Activated CD4-positive, alpha-beta T cell treated with anti-CD3 and anti-CD28 coated beads for 36 hours (primary cell): ENCODE measurements at regions not wholly inside any gene's neighbourhood (a gene's known extent, or its start where the extent isn't known, plus 50 kb on each side); places are given as distances from the start of the nearest gene placed in this dataset.
"Not testable (repeated sequence)": the region's sequence is repeated elsewhere in the genome, so short reads cannot be mapped to it uniquely, and the experiment has no call there.

Experiments used
- ATAC-seq: fragments of 200-7000 bp; cut with Tn5 transposase; one replicate; pipeline ENCODE4 v1.10.0; 2021; ENCODE audit warnings: mild to moderate bottlenecking, moderate library complexity
- CTCF ChIA-PET: fragments of 350-600 bp; sonication (Branson Sonifier 250); formaldehyde crosslinking; loops from one replicate; lab custom pipeline; 2021; ENCODE audit warnings: antibody characterized with exemption; lab: Charles Lee
- POLR2A ChIA-PET: fragments of 350-600 bp; sonication (Branson Sonifier 250); formaldehyde crosslinking; loops from one replicate; lab custom pipeline; 2021; ENCODE audit warnings: antibody characterized with exemption, inconsistent platforms; lab: Charles Lee
- DNase-seq: peaks from one replicate; pipeline ENCODE4 v3.0.0-alpha.2; 2020
- H3K27ac Mint-ChIP-seq: one replicate; pipeline ENCODE4 v1.8.0; 2021; ENCODE audit warnings: mixed read lengths
- H3K27me3 Mint-ChIP-seq: one replicate; pipeline ENCODE4 v1.8.0; 2021; ENCODE audit warnings: mixed read lengths
- H3K36me3 Mint-ChIP-seq: one replicate; pipeline ENCODE4 v1.8.0; 2021; ENCODE audit warnings: low read depth, mixed read lengths
- H3K4me1 Mint-ChIP-seq: one replicate; pipeline ENCODE4 v1.8.0; 2021; ENCODE audit warnings: mixed read lengths
- H3K4me3 Mint-ChIP-seq: one replicate; pipeline ENCODE4 v1.8.0; 2021; ENCODE audit warnings: mild to moderate bottlenecking, moderate library complexity, mixed read lengths
- H3K9me3 Mint-ChIP-seq: one replicate; pipeline ENCODE4 v1.8.0; 2021; ENCODE audit warnings: low read depth, mixed read lengths
- intact Hi-C, 2 experiments: fragments of 100-400 bp; cut with DNase I in 1 of 2; cut with micrococcal nuclease in 1 of 2; formaldehyde crosslinking; loops; one replicate each; pipeline versions ENCODE4 v1.14.2 to v1.15.1; 2022 to 2024; cut with DNase I, micrococcal nuclease

GRCh38 chr7:113263215-113263742 lies 144.9 kb upstream of the SMIM30 start:
- H3K36me3 Mint-ChIP-seq, H3K27me3 Mint-ChIP-seq, H3K9me3 Mint-ChIP-seq, CTCF ChIA-PET, H3K27ac Mint-ChIP-seq, H3K4me3 Mint-ChIP-seq, intact Hi-C loops, DNase-seq, ATAC-seq, H3K4me1 Mint-ChIP-seq, POLR2A ChIA-PET: not testable (repeated sequence)

- intact Hi-C loops, result no loop called here
- no peaks in the 10 kb centered on the region for H3K27me3 Mint-ChIP-seq
- no peak overlapping the region for H3K4me3 Mint-ChIP-seq
- H3K9me3 Mint-ChIP-seq, result peaks cover 4% of the 10 kb centered on the region
- no peaks in the 10 kb centered on the region for H3K4me1 Mint-ChIP-seq
- no peaks in the 10 kb centered on the region for H3K36me3 Mint-ChIP-seq
- DNase-seq (no peak), ATAC-seq (no peak)
- ChIA-PET POLR2A (no interaction called here), CTCF (no interaction called here)
- H3K27ac Mint-ChIP-seq, result no peak overlapping the region
Observed at GRCh38 chr7:113256883-113257531, 138.7 kb upstream of the SMIM30 start.

- Mint-ChIP-seq H3K27ac (no peak overlapping the region), H3K4me3 (no peak overlapping the region), H3K27me3 (peaks cover 2% of the 10 kb centered on the region), H3K4me1 (no peaks in the 10 kb centered on the region), H3K36me3 (no peaks in the 10 kb centered on the region), H3K9me3 (peaks cover 7% of the 10 kb centered on the region)
- ATAC-seq (no peak), DNase-seq (no peak)
- ChIA-PET CTCF (no interaction called here), POLR2A (no interaction called here)
- intact Hi-C loops, result no loop called here
Observed at GRCh38 chr7:113247198-113247597, 128.8 kb upstream of the SMIM30 start.

GRCh38 chr7:113246738-113247137 lies 128.4 kb upstream of the SMIM30 start:
- peaks cover 2% of the 10 kb centered on the region for H3K27me3 Mint-ChIP-seq
- POLR2A ChIA-PET, result no interaction called here
- CTCF ChIA-PET, result no interaction called here
- intact Hi-C loops, result no loop called here
- no peak overlapping the region for H3K4me3 Mint-ChIP-seq
- no peaks in the 10 kb centered on the region for H3K36me3 Mint-ChIP-seq
- no peaks in the 10 kb centered on the region for H3K4me1 Mint-ChIP-seq
- ATAC-seq (no peak), DNase-seq (no peak)
- H3K27ac Mint-ChIP-seq, result no peak overlapping the region
- peaks cover 7% of the 10 kb centered on the region for H3K9me3 Mint-ChIP-seq

GRCh38 chr7:113232885-113233284 lies 114.5 kb upstream of the SMIM30 start:
- intact Hi-C loops, result no loop called here
- H3K36me3 Mint-ChIP-seq, result no peaks in the 10 kb centered on the region
- H3K9me3 Mint-ChIP-seq, result peaks cover 2% of the 10 kb centered on the region
- no peaks in the 10 kb centered on the region for H3K4me1 Mint-ChIP-seq
- no peak overlapping the region for H3K4me3 Mint-ChIP-seq
- H3K27me3 Mint-ChIP-seq, result peaks cover 3% of the 10 kb centered on the region
- CTCF ChIA-PET, result no interaction called here
- H3K27ac Mint-ChIP-seq, result no peak overlapping the region
- ATAC-seq (no peak), DNase-seq (no peak)
- POLR2A ChIA-PET, result no interaction called here

- Mint-ChIP-seq H3K9me3 (peaks cover 8% of the 10 kb centered on the region), H3K4me3 (no peak overlapping the region), H3K27ac (no peak overlapping the region), H3K4me1 (no peaks in the 10 kb centered on the region), H3K36me3 (no peaks in the 10 kb centered on the region), H3K27me3 (peaks cover 3% of the 10 kb centered on the region)
- CTCF ChIA-PET, result no interaction called here
- POLR2A ChIA-PET, result no interaction called here
- intact Hi-C loops, result no loop called here
- ATAC-seq (no peak), DNase-seq (no peak)
Observed at GRCh38 chr7:113230691-113231090, 112.3 kb upstream of the SMIM30 start.

GRCh38 chr7:113217314-113217713 lies 99.0 kb upstream of the SMIM30 start:
- ATAC-seq, result no peak
- CTCF ChIA-PET, result no interaction called here
- intact Hi-C loops, result no loop called here

GRCh38 chr7:113216038-113216437 lies 97.7 kb upstream of the SMIM30 start:
- DNase-seq, result no peak
- ATAC-seq, result no peak
- Mint-ChIP-seq H3K36me3 (no peaks in the 10 kb centered on the region), H3K4me3 (no peak overlapping the region), H3K27ac (no peak overlapping the region), H3K9me3 (no peaks in the 10 kb centered on the region), H3K27me3 (peaks cover under 1% of the 10 kb centered on the region), H3K4me1 (no peaks in the 10 kb centered on the region)
- ChIA-PET POLR2A (no interaction called here), CTCF (no interaction called here)
- intact Hi-C loops, result no loop called here

More at GRCh38 chr7:113217314-113217713, 99.0 kb upstream of the SMIM30 start:
- POLR2A ChIA-PET, result no interaction called here
- DNase-seq, result no peak
- H3K36me3 Mint-ChIP-seq, result no peaks in the 10 kb centered on the region
- H3K4me1 Mint-ChIP-seq, result no peaks in the 10 kb centered on the region
- H3K27ac Mint-ChIP-seq, result no peak overlapping the region
- no peak overlapping the region for H3K4me3 Mint-ChIP-seq
- no peaks in the 10 kb centered on the region for H3K9me3 Mint-ChIP-seq
- H3K27me3 Mint-ChIP-seq, result peaks cover 2% of the 10 kb centered on the region

GRCh38 chr7:113209449-113210203 lies 91.3 kb upstream of the SMIM30 start:
- CTCF ChIA-PET, result no interaction called here
- Mint-ChIP-seq H3K27me3 (peaks cover 3% of the 10 kb centered on the region), H3K4me1 (no peaks in the 10 kb centered on the region), H3K27ac (no peak overlapping the region), H3K4me3 (no peak overlapping the region), H3K36me3 (no peaks in the 10 kb centered on the region), H3K9me3 (no peaks in the 10 kb centered on the region)
- no peak for ATAC-seq
- POLR2A ChIA-PET, result no interaction called here
- DNase-seq, result no peak
- intact Hi-C loops, result no loop called here

- no peak for ATAC-seq
- no peaks in the 10 kb centered on the region for H3K36me3 Mint-ChIP-seq
- H3K27ac Mint-ChIP-seq, result no peak overlapping the region
- POLR2A ChIA-PET, result no interaction called here
- H3K4me1 Mint-ChIP-seq, result no peaks in the 10 kb centered on the region
- H3K9me3 Mint-ChIP-seq, result no peaks in the 10 kb centered on the region
- peaks cover 7% of the 10 kb centered on the region for H3K27me3 Mint-ChIP-seq
- CTCF ChIA-PET, result no interaction called here
- intact Hi-C loops, result no loop called here
- DNase-seq, result no peak
- H3K4me3 Mint-ChIP-seq, result no peak overlapping the region
Observed at GRCh38 chr7:113207931-113208330, 89.6 kb upstream of the SMIM30 start.

GRCh38 chr7:113207441-113207840 lies 89.1 kb upstream of the SMIM30 start:
- Mint-ChIP-seq H3K9me3 (no peaks in the 10 kb centered on the region), H3K4me3 (no peak overlapping the region), H3K27ac (no peak overlapping the region), H3K27me3 (peaks cover 7% of the 10 kb centered on the region), H3K36me3 (no peaks in the 10 kb centered on the region), H3K4me1 (no peaks in the 10 kb centered on the region)
- intact Hi-C loops, result no loop called here
- ChIA-PET POLR2A (no interaction called here), CTCF (no interaction called here)
- ATAC-seq (no peak), DNase-seq (no peak)

- no peaks in the 10 kb centered on the region for H3K4me1 Mint-ChIP-seq
- intact Hi-C loops, result no loop called here
- ChIA-PET CTCF (no interaction called here), POLR2A (no interaction called here)
- peaks cover 9% of the 10 kb centered on the region for H3K27me3 Mint-ChIP-seq
- no peaks in the 10 kb centered on the region for H3K36me3 Mint-ChIP-seq
- DNase-seq (no peak), ATAC-seq (no peak)
- H3K27ac Mint-ChIP-seq, result no peak overlapping the region
- H3K9me3 Mint-ChIP-seq, result no peaks in the 10 kb centered on the region
- no peak overlapping the region for H3K4me3 Mint-ChIP-seq
Observed at GRCh38 chr7:113204415-113204814, 86.1 kb upstream of the SMIM30 start.
